Epidermal melanocyte (primary cell): ENCODE measurements at regions not wholly inside any gene's neighbourhood (a gene's known extent, or its start where the extent isn't known, plus 50 kb on each side); places are given as distances from the start of the nearest gene placed in this dataset.
"Not testable (repeated sequence)": the region's sequence is repeated elsewhere in the genome, so short reads cannot be mapped to it uniquely, and the experiment has no call there.

Experiments used
- DNase-seq: peaks from one replicate; pipeline ENCODE4 v3.0.0; 2011; ENCODE audit warnings: low spot score; ENCODE audit not compliant: insufficient read length

GRCh38 chr17:51435171-51435552, 174.8 kb downstream of the UTP18 start:
- DNase-seq = no peak

- no peak for DNase-seq
Observed at GRCh38 chr17:51435641-51436091, 175.3 kb downstream of the UTP18 start.

GRCh38 chr17:51439395-51440229, 179.3 kb downstream of the UTP18 start:
- no peak for DNase-seq

- no peak for DNase-seq
Observed at GRCh38 chr17:51441431-51441830, 181.1 kb downstream of the UTP18 start.

- no peak for DNase-seq
Observed at GRCh38 chr17:51442088-51442865, 181.9 kb downstream of the UTP18 start.

- no peak for DNase-seq
Observed at GRCh38 chr17:51443646-51444045, 183.3 kb downstream of the UTP18 start.

- no peak for DNase-seq
Observed at GRCh38 chr17:51445946-51446345, 185.6 kb downstream of the UTP18 start.

- no peak for DNase-seq
Observed at GRCh38 chr17:51454456-51454978, 194.2 kb downstream of the UTP18 start.

- no peak for DNase-seq
Observed at GRCh38 chr17:51455211-51455610, 194.9 kb downstream of the UTP18 start.

GRCh38 chr17:51455931-51456330, 195.6 kb downstream of the UTP18 start:
- no peak for DNase-seq

- no peak for DNase-seq
Observed at GRCh38 chr17:51456942-51457341, 196.6 kb downstream of the UTP18 start.

- no peak for DNase-seq
Observed at GRCh38 chr17:51461578-51462004, 201.2 kb downstream of the UTP18 start.

GRCh38 chr17:51463353-51463752, 203.0 kb downstream of the UTP18 start:
- no peak for DNase-seq

GRCh38 chr17:51467336-51467735, 207.0 kb downstream of the UTP18 start:
- DNase-seq = no peak

- no peak for DNase-seq
Observed at GRCh38 chr17:51472670-51473205, 212.4 kb downstream of the UTP18 start.

- no peak for DNase-seq
Observed at GRCh38 chr17:51474764-51475163, 214.4 kb downstream of the UTP18 start.

GRCh38 chr17:51475730-51476129, 215.4 kb downstream of the UTP18 start:
- no peak for DNase-seq

GRCh38 chr17:51479303-51479702, 219.0 kb downstream of the UTP18 start:
- DNase-seq = no peak

GRCh38 chr17:51481370-51481769, 221.0 kb downstream of the UTP18 start:
- no peak for DNase-seq

GRCh38 chr17:51482248-51482647, 221.9 kb downstream of the UTP18 start:
- not testable (repeated sequence) for DNase-seq

- DNase-seq = no peak
Observed at GRCh38 chr17:51486091-51486490, 225.7 kb downstream of the UTP18 start.
